Brain microvascular endothelial cell (primary cell): ENCODE measurements at regions not wholly inside any gene's neighbourhood (a gene's known extent, or its start where the extent isn't known, plus 50 kb on each side); places are given as distances from the start of the nearest gene placed in this dataset.

Source experiments
- DNase-seq: peaks from one replicate; pipeline ENCODE4 v3.0.0-alpha.2; 2020
- H3K27ac ChIP-seq: fragments of 250-450 bp; sonication (Bioruptor Pico); 2 replicates; pipeline ENCODE4 v1.5.1; 2020; ENCODE audit warnings: mild to moderate bottlenecking, moderate library complexity
- H3K27me3 ChIP-seq: fragments of 250-450 bp; sonication (Bioruptor Pico); replicated peaks from 2 replicates; pipeline ENCODE4 v1.5.1; 2020; ENCODE audit warnings: mild to moderate bottlenecking
- H3K36me3 ChIP-seq: fragments of 250-450 bp; sonication (Bioruptor Pico); replicated peaks from 2 replicates; pipeline ENCODE4 v1.5.1; 2020; ENCODE audit warnings: mild to moderate bottlenecking
- H3K4me3 ChIP-seq: 2 replicates; pipeline ENCODE4 v1.5.1; 2011; ENCODE audit warnings: low read depth, mild to moderate bottlenecking, control low read depth, low read length, moderate library complexity
- CTCF ChIP-seq: IDR thresholded peaks from 2 replicates; pipeline ENCODE4 v1.5.1; 2011; ENCODE audit warnings: low read depth, mild to moderate bottlenecking, moderate library complexity, low read length, control low read depth, inconsistent platforms; ENCODE audit errors: missing control alignments
- in situ Hi-C: cut with HindIII; loops from 2 replicates; pipeline ENCODE4 v1.10.0; 2017; ENCODE audit warnings: low sequenced_read_pairs, low pct_ligation_motif_present

GRCh38 chr9:24625097-24625496 lies 79.4 kb upstream of the IZUMO3 start:
- TF ChIP-seq CTCF, result no peak
- no peaks in the 10 kb centered on the region for H3K36me3 ChIP-seq
- in situ Hi-C loops, result no loop called here
- DNase-seq, result no peak
- H3K27me3 ChIP-seq, result no peaks in the 10 kb centered on the region
- H3K4me3 ChIP-seq, result no peak overlapping the region
- no peak overlapping the region for H3K27ac ChIP-seq

DNA sequence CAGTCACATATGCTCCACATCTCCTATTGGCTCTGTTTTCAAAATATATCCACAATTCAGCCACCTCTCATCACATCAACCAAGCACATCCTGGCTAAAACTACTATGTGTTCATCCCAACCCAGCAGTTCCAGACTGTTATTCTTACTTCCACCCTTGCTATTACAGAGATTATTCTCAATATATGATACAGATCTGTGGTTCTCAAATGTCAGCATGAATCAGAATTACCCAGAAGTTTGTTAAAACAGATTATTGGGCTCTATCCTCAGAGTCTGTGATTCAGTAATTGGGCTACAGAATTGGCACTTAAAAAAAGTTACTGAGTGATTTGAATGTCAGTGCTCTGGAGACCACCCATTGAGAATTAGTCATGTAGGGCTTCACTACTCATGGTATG lies 78.8 kb upstream of the IZUMO3 start:
- H3K27me3 ChIP-seq, result no peaks in the 10 kb centered on the region
- H3K27ac ChIP-seq, result no peak overlapping the region
- in situ Hi-C loops, result no loop called here
- no peak for DNase-seq
- no peak overlapping the region for H3K4me3 ChIP-seq
- H3K36me3 ChIP-seq, result no peaks in the 10 kb centered on the region
- TF ChIP-seq CTCF, result no peak

DNA sequence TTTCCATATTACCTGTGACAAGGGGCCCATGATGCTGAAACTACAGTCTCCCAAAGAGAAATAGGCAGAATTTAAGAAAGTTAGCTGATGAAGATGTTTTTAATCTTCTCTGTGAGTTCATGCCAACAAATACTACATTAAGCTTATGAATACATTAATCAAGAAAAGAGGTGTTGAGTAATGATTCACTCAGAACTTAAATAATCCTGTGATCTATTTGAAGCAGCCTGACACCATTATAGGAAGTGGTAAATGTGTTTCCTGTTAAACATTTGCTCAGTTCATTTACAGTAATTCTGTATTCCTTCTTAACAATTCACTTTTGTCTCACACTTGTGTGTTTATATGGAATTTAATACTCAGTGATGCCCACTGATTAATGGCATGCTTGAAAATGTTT lies 75.0 kb upstream of the IZUMO3 start:
- Histone ChIP-seq H3K36me3 (no peaks in the 10 kb centered on the region), H3K27me3 (no peaks in the 10 kb centered on the region), H3K4me3 (no peak overlapping the region), H3K27ac (no peak overlapping the region)
- in situ Hi-C loops, result no loop called here
- no peak for TF ChIP-seq CTCF
- DNase-seq, result no peak

GRCh38 chr9:24616863-24617262 lies 71.2 kb upstream of the IZUMO3 start:
- Histone ChIP-seq H3K27ac (no peak overlapping the region), H3K36me3 (no peaks in the 10 kb centered on the region), H3K27me3 (no peaks in the 10 kb centered on the region), H3K4me3 (no peak overlapping the region)
- no peak for DNase-seq
- in situ Hi-C loops, result no loop called here
- TF ChIP-seq CTCF, result no peak

DNA sequence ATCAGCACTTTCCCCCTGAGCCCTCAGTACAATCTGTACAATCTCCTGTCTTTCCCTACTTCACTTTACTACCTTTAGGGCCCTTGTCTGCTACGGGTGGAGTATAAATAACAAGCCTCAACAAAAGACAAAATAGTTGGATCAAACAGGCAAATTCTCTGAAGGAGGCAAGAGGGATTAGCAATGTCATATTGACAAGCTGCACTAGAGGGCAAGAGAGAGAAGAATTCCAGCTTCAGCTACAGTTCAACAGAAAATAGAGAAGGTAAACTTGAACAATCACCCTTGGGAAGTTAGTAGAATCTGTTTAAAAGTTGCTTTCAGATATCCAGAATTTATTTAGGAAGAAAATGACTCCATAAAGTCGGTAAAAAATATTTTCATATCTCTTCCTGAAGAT lies 68.4 kb upstream of the IZUMO3 start:
- H3K4me3 ChIP-seq, result no peak overlapping the region
- H3K36me3 ChIP-seq, result no peaks in the 10 kb centered on the region
- no peak overlapping the region for H3K27ac ChIP-seq
- no peak for TF ChIP-seq CTCF
- H3K27me3 ChIP-seq, result no peaks in the 10 kb centered on the region
- no peak for DNase-seq
- in situ Hi-C loops, result no loop called here

DNA sequence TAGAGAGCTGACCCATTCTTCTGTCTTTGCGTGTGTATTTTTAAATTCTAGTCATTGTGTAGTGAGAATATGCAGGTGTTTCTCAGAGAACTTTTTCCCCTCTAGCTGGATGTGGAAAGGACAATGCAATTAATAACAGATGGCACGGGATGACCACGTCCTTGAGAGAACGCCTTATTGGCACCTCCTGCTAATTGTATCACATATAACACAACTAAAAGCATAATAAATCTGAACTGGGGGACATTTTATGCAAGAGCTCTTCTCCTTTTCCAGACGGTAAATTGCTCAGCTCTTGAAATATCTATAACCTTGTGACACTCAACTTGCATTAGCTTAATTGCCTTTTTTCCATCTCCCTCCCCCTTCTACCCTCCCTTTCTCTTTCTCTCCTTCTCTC lies 62.9 kb upstream of the IZUMO3 start:
- no peaks in the 10 kb centered on the region for H3K36me3 ChIP-seq
- no peak for TF ChIP-seq CTCF
- H3K27ac ChIP-seq, result no peak overlapping the region
- in situ Hi-C loops, result no loop called here
- no peak overlapping the region for H3K4me3 ChIP-seq
- H3K27me3 ChIP-seq, result no peaks in the 10 kb centered on the region
- DNase-seq, result no peak
